Fibroblast of villous mesenchyme (primary cell): ENCODE measurements at regions not wholly inside any gene's neighbourhood (a gene's known extent, or its start where the extent isn't known, plus 50 kb on each side); places are given as distances from the start of the nearest gene placed in this dataset.

Experiments used
- DNase-seq: peaks from one replicate; pipeline ENCODE4 v3.0.0-alpha.2; 2010; ENCODE audit warnings: low read depth
- H3K4me3 ChIP-seq: 2 replicates; pipeline ENCODE4 v1.5.1; 2011; ENCODE audit warnings: low read depth, mild to moderate bottlenecking, low read length
- CTCF ChIP-seq: IDR thresholded peaks from 2 replicates; pipeline ENCODE4 v1.5.1; 2012; ENCODE audit warnings: low read depth, mild to moderate bottlenecking, low read length; ENCODE audit not compliant: insufficient read depth

GRCh38 chr4:26032142-26032541 is 118.1 kb downstream of the SMIM20 start:
- H3K4me3 ChIP-seq, result no peak overlapping the region
- TF ChIP-seq CTCF, result no peak
- no peak for DNase-seq

GRCh38 chr4:26032630-26033317 is 118.8 kb downstream of the SMIM20 start:
- no peak for TF ChIP-seq CTCF

GRCh38 chr4:26033389-26033788 is 119.4 kb downstream of the SMIM20 start:
- no peak overlapping the region for H3K4me3 ChIP-seq
- DNase-seq, result no peak
- TF ChIP-seq CTCF, result no peak

More at GRCh38 chr4:26032630-26033317, 118.8 kb downstream of the SMIM20 start:
- peak; percentile 87 for DNase-seq
- no peak overlapping the region for H3K4me3 ChIP-seq

GRCh38 chr4:26034849-26035248 is 120.8 kb downstream of the SMIM20 start:
- H3K4me3 ChIP-seq, result no peak overlapping the region
- no peak for DNase-seq
- TF ChIP-seq CTCF, result no peak

- no peak for TF ChIP-seq CTCF
- DNase-seq, result no peak
- H3K4me3 ChIP-seq, result no peak overlapping the region
Measured at GRCh38 chr4:26035921-26036320, 121.9 kb downstream of the SMIM20 start.

- no peak for TF ChIP-seq CTCF
- no peak overlapping the region for H3K4me3 ChIP-seq
- DNase-seq, result peak; percentile 36
Measured at GRCh38 chr4:26039639-26040359, 125.8 kb downstream of the SMIM20 start.
